ENCODE measurements at regions not wholly inside any gene's neighbourhood (a gene's known extent, or its start where the extent isn't known, plus 50 kb on each side); places are given as distances from the start of the nearest gene placed in this dataset.
"Not testable (repeated sequence)": the region's sequence is repeated elsewhere in the genome, so short reads cannot be mapped to it uniquely, and the experiment has no call there.

DNA sequence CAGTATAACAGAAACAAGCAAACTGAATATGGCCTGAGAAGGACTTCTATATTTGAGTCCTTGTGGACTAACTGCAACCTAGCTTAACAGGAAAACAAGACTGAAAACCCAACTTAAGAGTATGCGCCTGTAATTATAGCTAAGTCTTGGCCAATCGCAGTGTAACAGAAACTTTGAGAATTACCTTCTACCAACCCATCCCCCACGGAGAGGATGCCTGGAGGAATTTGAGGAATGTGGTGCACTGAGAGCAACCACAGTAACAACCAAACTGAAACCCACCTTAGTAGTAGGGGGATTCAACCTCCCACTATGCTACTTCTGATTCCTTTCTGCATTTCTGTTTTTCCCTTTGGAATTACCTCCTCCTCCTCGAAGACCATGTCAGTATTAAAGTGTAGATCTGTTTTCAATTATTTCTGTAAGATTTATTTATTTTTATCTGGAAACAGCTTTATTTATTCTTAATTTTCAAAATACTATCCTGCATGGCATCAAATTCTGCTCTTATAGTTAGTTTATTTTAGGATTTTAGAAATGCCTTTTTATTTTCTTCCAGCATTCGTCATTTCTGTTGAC, 393.6 kb downstream of the KCNA4 start:
- no peak for DNase-seq

DNA sequence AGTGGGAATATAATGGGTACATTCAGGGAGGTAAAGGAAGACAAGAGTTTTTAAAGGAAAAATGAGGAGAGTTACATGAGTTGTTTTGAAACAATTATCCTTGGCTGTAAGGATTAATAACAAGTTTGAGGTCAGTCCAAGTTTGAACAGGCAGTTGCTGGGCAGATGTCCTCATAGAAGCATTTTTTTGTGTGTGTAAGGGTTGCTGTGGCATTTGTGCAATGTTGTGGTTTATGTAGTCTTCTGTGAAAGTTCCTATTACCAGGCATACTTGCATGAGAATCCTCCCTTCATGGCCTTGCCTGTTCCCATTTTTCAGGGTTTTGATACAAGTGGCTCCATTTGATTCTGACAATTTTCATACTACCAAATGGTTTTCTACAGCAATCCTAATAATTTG, 400.2 kb downstream of the KCNA4 start:
- DNase-seq, result peak; percentile 1 to 16 (median 9)

DNA sequence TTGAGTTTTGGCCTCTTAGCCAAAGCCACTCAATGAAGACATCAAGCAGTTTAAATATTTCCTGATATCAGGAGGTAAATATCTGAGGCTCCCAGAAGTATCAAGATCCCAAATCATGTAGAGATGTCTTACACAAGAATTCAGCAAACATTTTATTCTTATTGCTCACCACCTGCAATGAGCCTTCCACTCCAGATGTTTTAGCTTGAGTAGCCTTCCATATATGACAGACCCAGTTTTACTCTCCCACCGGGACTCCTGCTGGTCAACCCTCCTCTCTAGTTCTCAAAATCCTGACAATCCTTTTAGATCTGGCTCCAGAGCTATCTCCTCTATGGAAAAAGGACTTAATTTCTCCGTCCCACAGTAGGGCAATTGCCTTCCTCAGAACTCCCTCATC, 404.4 kb downstream of the KCNA4 start:
- no peak for DNase-seq

DNA sequence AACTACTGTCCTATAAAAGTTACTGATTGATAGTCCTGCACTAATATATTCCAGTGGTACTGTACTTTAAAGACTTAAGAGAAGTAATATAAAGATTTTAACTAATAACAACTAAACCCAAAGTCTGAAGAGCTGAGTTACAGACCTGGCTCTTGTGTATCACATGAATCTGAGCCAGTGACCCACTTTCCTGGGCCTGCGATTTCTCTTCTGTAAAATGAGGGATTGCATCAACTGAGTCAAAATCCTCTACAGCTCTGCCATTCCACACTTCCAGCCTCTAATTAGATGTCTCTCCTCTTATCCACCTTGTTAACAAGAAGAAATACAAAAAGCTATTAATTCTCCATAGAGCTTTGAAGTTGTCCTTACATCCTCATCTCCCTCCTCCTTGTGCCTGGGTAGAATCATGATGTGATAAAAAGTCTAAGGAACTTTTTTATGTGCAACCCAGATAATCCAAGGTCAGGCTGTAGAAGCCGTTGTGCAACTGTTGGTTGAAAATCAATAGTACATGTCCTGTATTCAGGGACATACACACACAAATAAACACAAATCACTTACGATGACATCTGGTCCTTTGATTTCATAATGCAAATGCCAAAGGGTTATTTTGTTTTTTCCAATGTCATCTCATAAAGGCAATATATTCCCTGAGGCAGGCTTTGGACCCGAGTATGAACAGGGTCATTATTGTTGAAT, 410.3 kb downstream of the KCNA4 start:
- no peak for DNase-seq

DNA sequence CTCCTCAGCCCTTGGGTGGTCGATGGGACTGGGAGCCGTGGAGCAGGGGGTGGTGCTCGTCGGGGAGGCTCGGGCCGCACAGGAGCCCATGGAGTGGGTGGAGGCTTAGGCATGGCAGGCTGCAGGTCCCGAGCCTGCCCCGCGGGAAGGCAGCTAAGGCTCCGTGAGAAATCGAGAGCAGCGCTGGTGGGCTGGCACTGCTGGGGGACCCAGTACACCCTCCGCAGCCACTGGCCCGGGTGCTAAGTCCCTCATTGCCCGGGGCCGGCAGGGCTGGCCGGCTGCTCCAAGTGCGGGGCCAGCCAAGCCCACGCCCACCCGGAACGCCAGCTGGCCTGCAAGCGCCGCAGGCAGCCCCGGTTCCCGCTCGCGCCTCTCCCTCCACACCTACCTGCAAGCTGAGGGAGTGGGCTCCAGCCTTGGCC, 416.7 kb downstream of the KCNA4 start:
- not testable (repeated sequence) for DNase-seq

DNA sequence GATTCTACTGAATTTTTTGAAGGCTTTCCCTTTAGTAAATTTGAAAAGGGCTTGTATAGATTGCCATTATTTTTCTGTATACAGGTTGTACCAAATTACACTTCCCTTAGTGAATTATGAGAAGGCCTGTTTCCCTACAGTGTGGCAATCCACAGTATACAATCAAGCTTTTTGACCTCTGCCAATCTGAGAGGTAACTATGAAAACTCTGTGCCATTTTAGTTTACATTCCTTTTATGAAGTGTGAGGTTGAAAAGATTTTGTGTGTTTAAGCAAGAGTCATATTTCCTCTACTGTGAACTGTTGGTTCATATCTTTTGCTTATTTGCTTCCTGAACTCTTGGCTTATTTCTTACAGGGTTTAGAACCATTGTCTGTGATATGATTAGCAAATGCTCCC, 432.5 kb downstream of the KCNA4 start:
- no peak for DNase-seq

DNA sequence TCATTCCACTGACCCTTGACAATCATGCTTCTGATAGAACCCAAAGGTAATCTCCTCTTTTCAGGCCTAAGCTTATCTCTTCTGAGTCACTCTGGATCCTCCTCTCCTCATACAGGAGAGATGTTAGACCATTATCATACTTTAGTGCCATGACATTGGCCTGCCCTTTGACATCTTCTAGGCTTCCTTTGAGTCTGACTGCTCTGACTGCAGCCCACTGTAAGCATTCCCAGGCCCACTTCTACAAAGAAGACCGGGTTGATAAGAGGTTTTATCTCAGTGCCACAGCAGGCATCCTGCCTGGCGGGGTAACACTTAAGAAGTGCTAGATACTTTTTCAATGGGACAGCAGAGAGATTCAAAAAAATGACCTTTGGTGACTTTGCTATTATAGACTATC, 438.0 kb downstream of the KCNA4 start:
- DNase-seq, result no peak

DNA sequence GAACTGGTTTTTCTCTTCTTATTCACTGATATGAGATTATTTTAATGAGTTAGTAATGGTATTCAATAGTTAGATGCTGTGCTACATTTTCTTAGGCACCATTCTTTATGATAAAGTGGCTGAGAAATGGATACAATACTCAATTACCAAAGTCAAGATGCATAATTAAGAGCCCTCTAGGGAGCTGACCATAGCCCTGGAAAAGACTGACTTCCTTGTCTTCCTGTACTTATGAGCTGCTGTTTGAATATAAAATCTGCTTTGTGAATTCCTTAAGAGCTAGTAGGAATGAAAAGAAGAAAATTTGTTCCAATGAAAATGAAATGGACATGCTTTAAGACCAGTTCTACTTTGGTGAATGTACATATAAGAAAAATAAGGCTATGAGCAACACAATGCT, 452.3 kb downstream of the KCNA4 start:
- DNase-seq, result no peak

DNA sequence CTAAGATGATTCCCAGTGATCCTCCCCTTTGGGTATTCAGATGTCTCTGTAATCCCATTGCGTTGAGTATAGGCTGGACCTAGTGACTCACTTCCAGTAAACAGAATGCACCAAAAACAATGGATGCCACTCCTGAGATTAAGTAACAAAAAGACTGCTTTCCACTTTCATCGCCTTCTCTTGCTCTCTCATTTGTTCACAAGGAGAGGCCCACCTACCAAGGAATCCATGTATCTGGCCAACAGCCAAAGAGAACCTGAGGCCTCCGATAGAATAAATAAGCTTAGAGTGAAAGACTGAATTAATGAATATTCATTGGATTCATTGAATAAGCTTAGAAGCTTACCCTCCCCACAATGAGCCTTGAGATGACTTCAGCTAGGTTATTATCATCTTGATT, 454.6 kb downstream of the KCNA4 start:
- no peak for DNase-seq

DNA sequence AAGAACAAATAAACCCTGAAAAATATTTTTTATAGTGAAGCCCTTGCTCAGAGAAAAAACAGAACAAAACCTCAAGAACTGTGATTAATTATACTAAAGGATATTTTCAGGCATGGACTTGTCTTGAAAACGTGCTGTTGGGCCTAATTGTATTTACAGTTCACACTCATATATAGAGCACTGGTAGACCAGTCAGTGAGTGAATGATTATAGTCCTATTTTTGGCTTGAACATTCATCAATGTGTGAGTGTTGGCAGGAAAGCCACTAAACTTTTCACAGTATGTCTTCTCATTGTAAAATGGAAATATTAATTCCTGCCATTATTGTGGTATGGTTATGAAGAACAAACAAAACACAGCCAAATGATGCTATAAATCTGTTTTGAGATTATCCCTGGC, 462.8 kb downstream of the KCNA4 start:
- DNase-seq, result no peak

DNA sequence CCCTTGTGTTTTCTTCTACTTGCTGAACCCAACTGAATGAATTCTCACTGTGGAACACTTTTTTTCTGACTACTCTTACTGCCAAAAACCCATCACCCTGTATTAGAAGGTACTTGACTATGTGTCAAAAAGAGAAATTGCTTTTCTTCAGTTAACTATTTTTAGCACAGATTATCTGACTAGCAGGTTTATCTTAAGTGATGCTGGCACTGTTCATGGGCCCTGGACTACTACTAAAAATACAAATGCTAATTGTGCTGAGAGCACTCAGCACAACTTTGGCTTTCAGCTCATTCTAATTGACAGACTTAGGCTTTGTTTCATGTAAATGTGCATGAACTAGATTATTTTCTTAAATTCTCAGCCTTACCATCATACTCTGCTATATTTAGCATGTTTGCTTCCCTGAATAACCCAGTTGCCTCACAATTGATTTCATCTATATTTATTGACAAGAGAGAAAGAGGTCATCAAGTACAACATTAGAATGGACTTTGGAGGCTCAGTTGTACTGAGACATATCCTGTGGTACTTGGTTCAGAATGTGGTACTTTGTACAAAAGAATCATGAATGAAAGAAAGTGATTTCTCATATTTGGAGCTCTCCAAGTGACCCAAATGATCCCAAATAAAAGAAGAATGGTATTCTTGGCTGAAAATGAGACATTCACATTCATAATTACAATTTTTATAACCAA, 478.3 kb downstream of the KCNA4 start:
- DNase-seq, result no peak

DNA sequence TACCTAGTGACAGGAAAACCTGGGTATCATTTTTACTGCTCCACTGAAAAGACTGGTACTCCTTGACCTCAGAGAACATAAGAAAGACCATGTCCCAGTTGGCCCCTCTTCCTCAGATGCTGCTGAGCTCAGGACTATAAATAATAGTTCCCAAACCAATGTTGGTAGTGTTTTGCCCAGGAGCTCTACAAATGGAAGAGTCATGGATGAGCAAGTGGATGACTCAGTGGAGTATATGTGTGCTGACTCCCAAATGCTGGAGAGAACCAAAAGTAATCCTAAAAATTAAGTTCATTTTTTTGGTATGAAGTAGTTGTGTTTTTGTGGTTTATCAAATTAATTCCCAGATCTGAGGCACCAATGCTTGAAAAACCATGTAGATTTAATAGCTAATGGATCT, 482.0 kb downstream of the KCNA4 start:
- no peak for DNase-seq

DNA sequence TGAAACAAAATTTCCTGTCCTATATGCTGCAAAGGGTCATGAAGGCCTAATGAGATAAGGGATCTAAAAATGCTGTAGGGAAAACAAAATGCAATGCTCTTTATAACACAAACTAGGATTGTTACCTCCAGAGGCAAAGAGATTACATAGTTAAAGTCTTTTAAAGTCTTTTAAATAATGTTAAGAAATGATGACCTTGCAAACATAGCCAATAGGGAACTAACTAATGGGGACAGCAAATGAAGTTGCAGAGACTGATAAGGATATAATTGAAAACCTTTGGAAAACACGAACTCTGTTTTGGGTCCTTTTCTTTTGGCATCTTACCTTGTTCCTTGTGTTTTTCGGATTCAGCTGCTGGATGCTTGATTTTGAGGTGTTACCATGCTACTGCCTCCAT, 485.9 kb downstream of the KCNA4 start:
- DNase-seq, result peak in 1 of 4 experiments; percentile 1

DNA sequence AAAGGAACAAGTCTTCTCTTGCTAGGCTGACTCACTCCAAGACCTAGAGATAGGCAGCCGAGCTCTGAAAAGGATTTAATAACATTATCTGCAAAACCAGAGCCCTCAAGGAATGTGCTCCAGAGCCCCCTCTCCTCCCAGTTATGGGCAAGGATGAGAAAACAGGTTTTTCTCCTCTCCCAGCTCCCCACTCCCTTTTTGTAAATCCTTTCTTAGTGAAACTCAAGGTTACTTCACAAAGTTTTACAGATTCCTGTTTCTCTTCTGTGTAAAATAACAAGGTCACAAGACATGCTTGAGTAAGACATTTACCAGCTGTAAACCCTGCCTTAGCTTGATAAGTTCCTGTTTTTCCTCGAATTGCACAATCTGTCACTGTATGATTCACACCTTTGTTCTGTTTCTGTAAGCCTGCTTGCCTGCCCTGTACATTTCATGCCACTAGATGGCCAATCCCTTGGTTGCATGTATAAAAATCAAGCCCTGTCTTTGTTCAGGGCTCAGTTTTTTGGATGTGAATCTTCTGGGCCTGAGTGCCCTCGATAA, 489.4 kb downstream of the KCNA4 start:
- DNase-seq, result peak; percentile 72 to 97 (median 86)

DNA sequence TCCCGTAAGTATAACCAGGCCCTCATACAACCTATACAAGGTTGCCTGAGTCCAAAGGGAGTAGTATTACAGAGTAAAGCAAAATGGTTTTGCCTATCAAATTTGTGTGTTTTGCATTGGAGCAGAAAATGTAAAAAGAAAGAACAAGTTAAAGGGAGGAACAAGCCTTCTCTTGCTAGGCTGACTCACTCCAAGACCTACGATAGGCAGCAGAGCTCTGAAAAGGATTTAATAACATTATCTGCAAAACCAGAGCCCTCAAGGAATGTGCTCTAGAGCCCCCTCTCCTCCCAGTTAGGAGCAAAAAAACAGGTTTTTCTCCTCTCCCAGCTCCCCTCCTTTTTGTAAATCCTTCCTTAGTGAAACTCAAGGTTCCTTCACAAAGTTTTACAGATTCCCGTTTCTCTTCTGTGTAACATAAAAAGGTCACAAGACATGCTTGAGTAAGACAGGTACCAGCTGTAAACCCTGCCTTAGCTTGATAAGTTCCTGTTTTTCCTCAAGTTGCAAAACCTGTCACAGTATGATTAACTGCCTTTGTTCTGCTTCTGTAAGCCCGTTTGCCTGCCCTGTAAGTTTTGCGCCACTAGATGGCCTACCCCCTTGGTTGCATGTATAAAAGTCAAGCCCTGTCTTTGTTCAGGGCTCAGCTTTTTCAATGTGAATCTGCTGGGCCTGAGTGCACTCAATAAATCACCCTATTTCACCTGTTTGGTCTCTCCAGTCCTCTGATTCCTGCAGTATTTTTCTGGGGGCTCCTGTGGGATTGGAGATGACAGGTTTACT, 498.2 kb downstream of the KCNA4 start:
- DNase-seq, result peak; percentile 65 to 89 (median 74)

DNA sequence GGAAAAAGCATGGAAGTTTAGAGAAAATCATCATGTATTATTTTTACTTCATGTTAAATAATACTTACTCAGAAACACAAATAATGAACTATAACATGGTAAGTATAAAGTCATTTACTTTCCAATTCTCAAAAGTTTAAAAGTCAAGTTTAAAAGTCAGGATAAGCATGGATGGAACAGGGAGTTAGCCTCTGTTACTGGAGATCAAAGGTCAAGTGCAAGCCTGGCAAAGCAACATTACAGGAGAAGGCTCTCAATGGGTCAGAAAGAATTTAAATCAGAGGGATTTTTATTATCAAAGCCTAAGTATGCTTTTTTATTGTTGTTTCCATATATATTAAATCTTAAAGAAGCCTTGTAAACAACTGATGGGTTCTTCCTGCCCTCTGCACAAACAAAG, 505.4 kb downstream of the KCNA4 start:
- no peak for DNase-seq

DNA sequence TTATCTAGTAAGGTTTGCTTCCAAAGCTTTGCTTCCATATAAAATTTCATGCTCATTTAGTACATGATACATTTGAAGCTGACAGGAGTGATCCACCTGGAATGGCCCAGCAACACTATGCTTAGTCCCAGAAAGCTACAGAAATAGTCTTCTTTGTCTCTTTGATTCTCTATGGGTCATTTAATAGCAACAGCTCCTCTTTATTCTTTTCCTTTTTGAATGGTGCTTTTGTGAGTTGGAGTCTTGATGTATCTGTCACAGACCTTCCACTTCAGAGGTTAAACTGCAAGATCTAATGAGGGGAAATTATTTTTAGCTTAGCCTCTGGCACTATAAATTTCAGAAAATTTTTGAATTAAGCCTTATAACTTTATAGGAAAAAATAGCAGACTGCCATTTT, 509.5 kb downstream of the KCNA4 start:
- DNase-seq, result no peak

DNA sequence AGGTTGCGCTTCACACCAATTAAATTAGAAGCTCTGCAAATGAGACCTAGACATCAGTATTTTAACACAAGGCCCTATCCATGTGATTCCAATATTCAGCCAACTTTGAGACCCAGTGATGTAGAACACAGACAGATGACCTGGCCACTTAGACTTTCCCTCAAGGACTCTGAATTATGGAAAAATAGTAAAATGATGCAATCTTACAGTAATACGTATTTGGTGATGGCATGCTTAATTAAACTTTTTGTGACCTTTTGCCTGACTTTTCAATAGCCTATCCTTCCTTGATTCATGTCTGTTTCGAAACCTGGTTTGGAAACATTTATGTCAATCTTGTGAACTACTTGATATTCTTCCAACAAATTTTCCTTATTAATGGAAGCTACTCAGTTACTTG, 521.2 kb downstream of the KCNA4 start:
- no peak for DNase-seq

DNA sequence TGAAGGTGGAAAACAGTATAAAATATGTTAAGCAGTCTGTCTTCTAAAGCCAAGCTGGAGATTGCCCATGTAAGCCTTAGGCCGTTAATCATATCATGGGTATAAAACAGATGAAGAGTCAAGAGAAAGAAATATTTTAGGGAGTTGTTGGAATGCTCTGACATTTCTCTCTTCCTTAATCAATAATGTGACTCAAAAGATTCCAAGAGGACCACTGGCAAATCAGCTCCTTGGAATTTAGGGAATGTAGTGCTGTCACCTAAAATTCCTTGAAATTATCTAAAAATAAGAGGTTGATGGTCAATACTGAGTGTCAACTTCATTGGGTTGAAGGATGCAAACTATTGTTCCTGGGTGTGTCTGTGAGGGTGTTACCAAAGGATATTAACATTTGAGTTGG, 525.9 kb downstream of the KCNA4 start:
- DNase-seq, result no peak

DNA sequence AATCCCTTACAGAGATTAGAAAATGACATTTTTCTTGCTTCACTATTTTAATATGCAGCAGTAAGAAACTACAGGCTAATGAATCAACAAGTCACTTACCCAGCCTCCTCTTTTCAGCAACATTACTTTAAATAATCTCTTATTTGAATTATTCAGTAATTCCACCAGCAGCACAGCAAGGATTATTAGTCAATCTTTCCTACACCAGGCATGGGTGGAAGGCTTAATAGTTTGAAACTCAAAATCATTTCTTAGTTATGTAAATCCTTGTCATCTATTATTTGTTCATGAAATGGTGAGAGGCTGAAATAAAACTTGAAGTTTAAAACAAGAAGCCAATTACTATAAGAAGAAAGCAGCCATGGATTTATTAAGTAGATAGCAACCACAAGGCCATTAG, 530.5 kb downstream of the KCNA4 start:
- DNase-seq, result no peak

DNA sequence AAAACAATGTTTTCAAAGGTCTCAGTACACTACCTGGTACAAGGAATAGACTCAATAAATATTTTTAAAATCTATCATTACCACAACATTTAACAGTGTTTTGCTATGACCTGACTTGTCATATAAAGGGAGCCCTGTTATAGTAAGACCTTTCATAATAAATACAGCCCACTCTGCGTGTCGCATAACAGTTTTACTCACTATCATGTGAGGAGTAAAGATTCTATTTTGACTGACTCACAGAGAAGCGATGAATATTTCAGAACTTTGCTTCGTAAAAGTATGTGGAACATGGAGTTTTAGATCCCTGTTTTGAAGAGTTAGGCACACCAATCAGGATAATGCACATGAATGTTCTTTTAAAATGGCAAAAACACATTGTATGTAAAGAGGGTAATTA, 531.2 kb downstream of the KCNA4 start:
- no peak for DNase-seq

DNA sequence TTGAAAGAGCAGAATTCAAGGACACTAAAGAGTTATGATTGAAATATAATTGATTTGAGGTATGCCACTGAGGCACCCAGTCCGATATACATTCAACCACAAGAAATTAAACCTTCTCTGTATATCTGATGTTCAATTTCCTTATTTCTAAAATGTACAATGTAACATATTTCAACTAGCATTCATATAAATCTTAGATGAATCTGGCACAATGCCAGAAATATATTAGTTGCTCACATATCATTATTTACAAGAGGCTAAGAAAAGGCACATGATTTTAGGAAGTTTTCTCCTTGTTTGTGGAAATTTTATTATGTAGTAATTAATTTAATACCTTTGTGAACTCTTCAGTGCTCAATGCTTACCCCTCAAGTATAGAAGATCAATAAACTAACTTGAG, 532.3 kb downstream of the KCNA4 start:
- no peak for DNase-seq

DNA sequence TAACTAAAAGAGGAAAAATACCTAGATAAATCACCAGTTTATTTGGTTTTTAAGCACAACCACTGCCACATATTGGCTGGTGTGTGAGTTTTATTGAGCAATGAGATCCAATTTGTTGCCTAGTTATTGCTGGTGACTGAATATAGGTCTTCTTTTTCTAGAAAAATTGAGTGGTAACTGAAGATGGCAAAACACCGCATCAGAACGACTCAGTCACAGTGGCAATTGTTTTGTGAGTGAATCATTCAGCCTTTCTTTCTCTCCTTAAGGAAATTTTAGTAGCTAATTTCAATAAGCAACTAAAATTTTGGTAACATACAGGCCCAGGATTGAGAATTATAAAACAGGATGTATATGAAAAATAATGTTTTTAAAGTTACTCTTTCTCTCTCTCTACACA, 533.0 kb downstream of the KCNA4 start:
- no peak for DNase-seq
